GM23338 (cell line): ENCODE measurements at regions not wholly inside any gene's neighbourhood (a gene's known extent, or its start where the extent isn't known, plus 50 kb on each side); places are given as distances from the start of the nearest gene placed in this dataset.

Experiments
- CREB1 ChIP-seq: fragments of 250-450 bp; sonication (Bioruptor Pico); IDR thresholded peaks from 2 replicates; pipeline ENCODE4 v1.5.0; 2020; ENCODE audit warnings: low read depth, mild to moderate bottlenecking, moderate library complexity
- EZH2 ChIP-seq: fragments of 200-600 bp; sonication (generic); IDR thresholded peaks from one replicate; pipeline ENCODE4 v1.8.0; 2017; ENCODE audit warnings: antibody characterized with exemption, mild to moderate bottlenecking, low read depth; ENCODE audit not compliant: unreplicated experiment
- EZH2phosphoT487 ChIP-seq: fragments of 200-600 bp; sonication (generic); IDR thresholded peaks from one replicate; pipeline ENCODE4 v1.8.1; 2018; ENCODE audit warnings: antibody characterized with exemption; ENCODE audit not compliant: unreplicated experiment
- JUNB ChIP-seq: IDR thresholded peaks from one replicate; pipeline ENCODE4 v1.6.1; 2016; ENCODE audit warnings: antibody characterized with exemption; ENCODE audit not compliant: unreplicated experiment
- NANOG ChIP-seq: IDR thresholded peaks from 2 replicates; pipeline ENCODE4 v1.6.1; 2016; ENCODE audit warnings: antibody characterized with exemption, borderline replicate concordance
- POLR2AphosphoS5 ChIP-seq: IDR thresholded peaks from 2 replicates; pipeline ENCODE4 v1.6.1; 2016; ENCODE audit warnings: antibody characterized with exemption, low read depth
- STAT1 ChIP-seq: IDR thresholded peaks from one replicate; pipeline ENCODE4 v1.6.1; 2016; ENCODE audit warnings: antibody characterized with exemption; ENCODE audit not compliant: unreplicated experiment
- ZNF114 ChIP-seq: fragments of 250-450 bp; sonication (Bioruptor Pico); IDR thresholded peaks from 2 replicates; pipeline ENCODE4 v1.5.0; 2020; ENCODE audit warnings: mild to moderate bottlenecking, moderate library complexity
- ZNF331 ChIP-seq: fragments of 250-450 bp; sonication (Bioruptor Pico); IDR thresholded peaks from 2 replicates; pipeline ENCODE4 v1.5.0; 2020; ENCODE audit warnings: low read depth, mild to moderate bottlenecking, moderate library complexity
- TF ChIP-seq, protein P1 (sequence below), 2 experiments: fragments of 200-600 bp in 1 of 2; sonication (generic) in 1 of 2; conservative IDR thresholded peaks; 2 replicates each; pipeline versions ENCODE4 v1.5.1 to v1.6.1; 2016 to 2017; ENCODE audit warnings: antibody characterized with exemption in 2 of 2, low read depth in 2 of 2, mild to moderate bottlenecking in 2 of 2, moderate library complexity in 1 of 2
- TF ChIP-seq, protein P2 (sequence below): IDR thresholded peaks from one replicate; pipeline ENCODE4 v1.6.1; 2018; ENCODE audit warnings: antibody characterized with exemption; ENCODE audit not compliant: unreplicated experiment
- TF ChIP-seq, protein P3 (sequence below): fragments of 250-450 bp; sonication (Bioruptor Pico); IDR thresholded peaks from 2 replicates; pipeline ENCODE4 v1.5.0; 2020; ENCODE audit warnings: mild to moderate bottlenecking, moderate library complexity
- TF ChIP-seq, protein P4 (sequence below): IDR thresholded peaks from 2 replicates; pipeline ENCODE4 v1.6.1; 2016; ENCODE audit warnings: antibody characterized with exemption

DNA sequence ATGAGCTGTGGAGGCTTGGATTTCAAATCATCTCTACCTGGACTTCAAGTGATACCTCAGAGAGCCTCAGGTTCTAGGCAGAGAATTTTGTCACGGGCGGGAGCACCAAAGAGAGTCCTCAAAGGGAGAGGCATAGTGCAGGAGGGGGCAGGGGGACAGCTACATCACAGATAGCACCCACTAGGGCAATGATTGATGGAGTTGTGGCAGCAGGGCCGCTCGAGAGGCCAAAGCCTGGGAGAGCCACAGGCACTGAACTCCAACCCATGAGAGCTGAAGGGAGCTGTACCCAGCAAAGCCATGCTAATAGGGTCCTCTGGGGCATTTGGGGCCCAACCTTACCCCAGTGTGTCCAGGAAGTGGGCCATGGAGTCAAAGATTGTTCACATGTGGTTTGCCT, 232.0 kb upstream of the PCDH15 start:
- TF ChIP-seq EZH2 (no peak), POLR2AphosphoS5 (no peak), EZH2phosphoT487 (no peak), ZNF331 (CRISPR knock-in tag) (no peak), CREB1 (CRISPR knock-in tag) (no peak), JUNB (no peak), STAT1 (no peak), NANOG (no peak), ZNF114 (CRISPR knock-in tag) (no peak)
- TF ChIP-seq, protein P1, sequence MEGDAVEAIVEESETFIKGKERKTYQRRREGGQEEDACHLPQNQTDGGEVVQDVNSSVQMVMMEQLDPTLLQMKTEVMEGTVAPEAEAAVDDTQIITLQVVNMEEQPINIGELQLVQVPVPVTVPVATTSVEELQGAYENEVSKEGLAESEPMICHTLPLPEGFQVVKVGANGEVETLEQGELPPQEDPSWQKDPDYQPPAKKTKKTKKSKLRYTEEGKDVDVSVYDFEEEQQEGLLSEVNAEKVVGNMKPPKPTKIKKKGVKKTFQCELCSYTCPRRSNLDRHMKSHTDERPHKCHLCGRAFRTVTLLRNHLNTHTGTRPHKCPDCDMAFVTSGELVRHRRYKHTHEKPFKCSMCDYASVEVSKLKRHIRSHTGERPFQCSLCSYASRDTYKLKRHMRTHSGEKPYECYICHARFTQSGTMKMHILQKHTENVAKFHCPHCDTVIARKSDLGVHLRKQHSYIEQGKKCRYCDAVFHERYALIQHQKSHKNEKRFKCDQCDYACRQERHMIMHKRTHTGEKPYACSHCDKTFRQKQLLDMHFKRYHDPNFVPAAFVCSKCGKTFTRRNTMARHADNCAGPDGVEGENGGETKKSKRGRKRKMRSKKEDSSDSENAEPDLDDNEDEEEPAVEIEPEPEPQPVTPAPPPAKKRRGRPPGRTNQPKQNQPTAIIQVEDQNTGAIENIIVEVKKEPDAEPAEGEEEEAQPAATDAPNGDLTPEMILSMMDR (conservative IDR thresholded peaks at IDR 0.05; ENCODE audit: low read depth in 2 of 2), result no peak
- TF ChIP-seq, protein P2, sequence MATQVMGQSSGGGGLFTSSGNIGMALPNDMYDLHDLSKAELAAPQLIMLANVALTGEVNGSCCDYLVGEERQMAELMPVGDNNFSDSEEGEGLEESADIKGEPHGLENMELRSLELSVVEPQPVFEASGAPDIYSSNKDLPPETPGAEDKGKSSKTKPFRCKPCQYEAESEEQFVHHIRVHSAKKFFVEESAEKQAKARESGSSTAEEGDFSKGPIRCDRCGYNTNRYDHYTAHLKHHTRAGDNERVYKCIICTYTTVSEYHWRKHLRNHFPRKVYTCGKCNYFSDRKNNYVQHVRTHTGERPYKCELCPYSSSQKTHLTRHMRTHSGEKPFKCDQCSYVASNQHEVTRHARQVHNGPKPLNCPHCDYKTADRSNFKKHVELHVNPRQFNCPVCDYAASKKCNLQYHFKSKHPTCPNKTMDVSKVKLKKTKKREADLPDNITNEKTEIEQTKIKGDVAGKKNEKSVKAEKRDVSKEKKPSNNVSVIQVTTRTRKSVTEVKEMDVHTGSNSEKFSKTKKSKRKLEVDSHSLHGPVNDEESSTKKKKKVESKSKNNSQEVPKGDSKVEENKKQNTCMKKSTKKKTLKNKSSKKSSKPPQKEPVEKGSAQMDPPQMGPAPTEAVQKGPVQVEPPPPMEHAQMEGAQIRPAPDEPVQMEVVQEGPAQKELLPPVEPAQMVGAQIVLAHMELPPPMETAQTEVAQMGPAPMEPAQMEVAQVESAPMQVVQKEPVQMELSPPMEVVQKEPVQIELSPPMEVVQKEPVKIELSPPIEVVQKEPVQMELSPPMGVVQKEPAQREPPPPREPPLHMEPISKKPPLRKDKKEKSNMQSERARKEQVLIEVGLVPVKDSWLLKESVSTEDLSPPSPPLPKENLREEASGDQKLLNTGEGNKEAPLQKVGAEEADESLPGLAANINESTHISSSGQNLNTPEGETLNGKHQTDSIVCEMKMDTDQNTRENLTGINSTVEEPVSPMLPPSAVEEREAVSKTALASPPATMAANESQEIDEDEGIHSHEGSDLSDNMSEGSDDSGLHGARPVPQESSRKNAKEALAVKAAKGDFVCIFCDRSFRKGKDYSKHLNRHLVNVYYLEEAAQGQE, result no peak
- TF ChIP-seq, protein P3, sequence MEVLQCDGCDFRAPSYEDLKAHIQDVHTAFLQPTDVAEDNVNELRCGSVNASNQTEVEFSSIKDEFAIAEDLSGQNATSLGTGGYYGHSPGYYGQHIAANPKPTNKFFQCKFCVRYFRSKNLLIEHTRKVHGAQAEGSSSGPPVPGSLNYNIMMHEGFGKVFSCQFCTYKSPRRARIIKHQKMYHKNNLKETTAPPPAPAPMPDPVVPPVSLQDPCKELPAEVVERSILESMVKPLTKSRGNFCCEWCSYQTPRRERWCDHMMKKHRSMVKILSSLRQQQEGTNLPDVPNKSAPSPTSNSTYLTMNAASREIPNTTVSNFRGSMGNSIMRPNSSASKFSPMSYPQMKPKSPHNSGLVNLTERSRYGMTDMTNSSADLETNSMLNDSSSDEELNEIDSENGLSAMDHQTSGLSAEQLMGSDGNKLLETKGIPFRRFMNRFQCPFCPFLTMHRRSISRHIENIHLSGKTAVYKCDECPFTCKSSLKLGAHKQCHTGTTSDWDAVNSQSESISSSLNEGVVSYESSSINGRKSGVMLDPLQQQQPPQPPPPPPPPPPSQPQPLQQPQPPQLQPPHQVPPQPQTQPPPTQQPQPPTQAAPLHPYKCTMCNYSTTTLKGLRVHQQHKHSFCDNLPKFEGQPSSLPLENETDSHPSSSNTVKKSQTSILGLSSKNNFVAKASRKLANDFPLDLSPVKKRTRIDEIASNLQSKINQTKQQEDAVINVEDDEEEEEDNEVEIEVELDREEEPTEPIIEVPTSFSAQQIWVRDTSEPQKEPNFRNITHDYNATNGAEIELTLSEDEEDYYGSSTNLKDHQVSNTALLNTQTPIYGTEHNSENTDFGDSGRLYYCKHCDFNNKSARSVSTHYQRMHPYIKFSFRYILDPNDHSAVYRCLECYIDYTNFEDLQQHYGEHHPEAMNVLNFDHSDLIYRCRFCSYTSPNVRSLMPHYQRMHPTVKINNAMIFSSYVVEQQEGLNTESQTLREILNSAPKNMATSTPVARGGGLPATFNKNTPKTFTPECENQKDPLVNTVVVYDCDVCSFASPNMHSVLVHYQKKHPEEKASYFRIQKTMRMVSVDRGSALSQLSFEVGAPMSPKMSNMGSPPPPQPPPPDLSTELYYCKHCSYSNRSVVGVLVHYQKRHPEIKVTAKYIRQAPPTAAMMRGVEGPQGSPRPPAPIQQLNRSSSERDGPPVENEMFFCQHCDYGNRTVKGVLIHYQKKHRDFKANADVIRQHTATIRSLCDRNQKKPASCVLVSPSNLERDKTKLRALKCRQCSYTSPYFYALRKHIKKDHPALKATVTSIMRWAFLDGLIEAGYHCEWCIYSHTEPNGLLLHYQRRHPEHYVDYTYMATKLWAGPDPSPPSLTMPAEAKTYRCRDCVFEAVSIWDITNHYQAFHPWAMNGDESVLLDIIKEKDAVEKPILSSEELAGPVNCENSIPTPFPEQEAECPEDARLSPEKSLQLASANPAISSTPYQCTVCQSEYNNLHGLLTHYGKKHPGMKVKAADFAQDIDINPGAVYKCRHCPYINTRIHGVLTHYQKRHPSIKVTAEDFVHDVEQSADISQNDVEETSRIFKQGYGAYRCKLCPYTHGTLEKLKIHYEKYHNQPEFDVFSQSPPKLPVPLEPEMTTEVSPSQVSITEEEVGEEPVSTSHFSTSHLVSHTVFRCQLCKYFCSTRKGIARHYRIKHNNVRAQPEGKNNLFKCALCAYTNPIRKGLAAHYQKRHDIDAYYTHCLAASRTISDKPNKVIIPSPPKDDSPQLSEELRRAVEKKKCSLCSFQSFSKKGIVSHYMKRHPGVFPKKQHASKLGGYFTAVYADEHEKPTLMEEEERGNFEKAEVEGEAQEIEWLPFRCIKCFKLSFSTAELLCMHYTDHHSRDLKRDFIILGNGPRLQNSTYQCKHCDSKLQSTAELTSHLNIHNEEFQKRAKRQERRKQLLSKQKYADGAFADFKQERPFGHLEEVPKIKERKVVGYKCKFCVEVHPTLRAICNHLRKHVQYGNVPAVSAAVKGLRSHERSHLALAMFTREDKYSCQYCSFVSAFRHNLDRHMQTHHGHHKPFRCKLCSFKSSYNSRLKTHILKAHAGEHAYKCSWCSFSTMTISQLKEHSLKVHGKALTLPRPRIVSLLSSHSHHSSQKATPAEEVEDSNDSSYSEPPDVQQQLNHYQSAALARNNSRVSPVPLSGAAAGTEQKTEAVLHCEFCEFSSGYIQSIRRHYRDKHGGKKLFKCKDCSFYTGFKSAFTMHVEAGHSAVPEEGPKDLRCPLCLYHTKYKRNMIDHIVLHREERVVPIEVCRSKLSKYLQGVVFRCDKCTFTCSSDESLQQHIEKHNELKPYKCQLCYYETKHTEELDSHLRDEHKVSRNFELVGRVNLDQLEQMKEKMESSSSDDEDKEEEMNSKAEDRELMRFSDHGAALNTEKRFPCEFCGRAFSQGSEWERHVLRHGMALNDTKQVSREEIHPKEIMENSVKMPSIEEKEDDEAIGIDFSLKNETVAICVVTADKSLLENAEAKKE, result no peak
- TF ChIP-seq, protein P4, sequence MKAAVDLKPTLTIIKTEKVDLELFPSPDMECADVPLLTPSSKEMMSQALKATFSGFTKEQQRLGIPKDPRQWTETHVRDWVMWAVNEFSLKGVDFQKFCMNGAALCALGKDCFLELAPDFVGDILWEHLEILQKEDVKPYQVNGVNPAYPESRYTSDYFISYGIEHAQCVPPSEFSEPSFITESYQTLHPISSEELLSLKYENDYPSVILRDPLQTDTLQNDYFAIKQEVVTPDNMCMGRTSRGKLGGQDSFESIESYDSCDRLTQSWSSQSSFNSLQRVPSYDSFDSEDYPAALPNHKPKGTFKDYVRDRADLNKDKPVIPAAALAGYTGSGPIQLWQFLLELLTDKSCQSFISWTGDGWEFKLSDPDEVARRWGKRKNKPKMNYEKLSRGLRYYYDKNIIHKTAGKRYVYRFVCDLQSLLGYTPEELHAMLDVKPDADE, result no peak
